ENCODE measurements at regions not wholly inside any gene's neighbourhood (a gene's known extent, or its start where the extent isn't known, plus 50 kb on each side); places are given as distances from the start of the nearest gene placed in this dataset.

DNA sequence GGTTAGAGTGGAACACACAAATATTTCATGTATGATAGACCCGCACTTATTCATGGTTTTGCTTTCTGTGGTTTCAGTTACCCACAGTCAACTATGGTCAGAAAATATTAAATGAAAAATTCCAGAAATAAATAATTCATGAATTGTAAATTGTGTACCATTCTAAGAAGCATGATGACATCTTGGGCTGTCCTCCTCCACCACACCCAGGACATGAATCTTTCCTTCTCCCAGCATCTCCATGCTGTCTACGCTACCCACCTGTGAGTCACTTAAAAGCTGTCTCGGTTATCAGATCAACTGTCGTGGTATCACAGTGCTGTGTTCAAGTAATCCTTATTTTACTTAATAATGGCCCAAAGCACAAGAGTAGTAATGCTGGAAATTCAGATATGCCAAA, 419.6 kb upstream of the NRP1 start:
- Histone ChIP-seq H3K36me3 (no peaks in the 10 kb centered on the region), H3K4me1 (peaks cover 0 to 7% (median 3%) of the 10 kb centered on the region in 4 donors), H3K27ac (no peak overlapping the region), H3K27me3 (no peaks in the 10 kb centered on the region), H3K4me3 (no peak overlapping the region), H3K9me3 (no peaks in the 10 kb centered on the region)
- intact Hi-C loops (cut with DNase I; ENCODE audit: low total_unique reads): no loop called here
- TF ChIP-seq POLR2A (IDR thresholded peaks at IDR 0.05): no peak
- TF ChIP-seq CTCF (IDR thresholded peaks at IDR 0.05): no peak
- no peak for TF ChIP-seq POLR2AphosphoS5 (IDR thresholded peaks at IDR 0.05)
- 90 to 96% (median 93%) methylated on average over 4 of the region's 4 CpGs for WGBS, 5 donors
- no peak for DNase-seq

- Histone ChIP-seq H3K4me3 (no peak overlapping the region), H3K36me3 (no peaks in the 10 kb centered on the region), H3K27ac (no peak overlapping the region), H3K4me1 (peaks cover 0 to 9% (median 5%) of the 10 kb centered on the region in 4 donors), H3K27me3 (no peaks in the 10 kb centered on the region), H3K9me3 (no peaks in the 10 kb centered on the region)
- intact Hi-C loops (cut with DNase I; ENCODE audit: low total_unique reads): no loop called here
- DNase-seq: no peak
- no peak for TF ChIP-seq EP300 (IDR thresholded peaks at IDR 0.05)
- no peak for TF ChIP-seq CTCF (IDR thresholded peaks at IDR 0.05)
- no peak for TF ChIP-seq POLR2AphosphoS5 (IDR thresholded peaks at IDR 0.05)
- no peak for TF ChIP-seq POLR2A (IDR thresholded peaks at IDR 0.05)
- 91 to 96% (median 94%) methylated on average over 3 of the region's 3 CpGs for WGBS, 5 donors
Observed at GRCh38 chr10:33753389-33753788, 418.9 kb upstream of the NRP1 start.

- H3K27me3 ChIP-seq: no peaks in the 10 kb centered on the region
- 64 to 81% (median 76%) methylated on average over 4 of the region's 4 CpGs for WGBS, 5 donors
- intact Hi-C loops (cut with DNase I; ENCODE audit: low total_unique reads): no loop called here
- H3K27ac ChIP-seq: no peak overlapping the region
- DNase-seq: peak in 1 of 2 donors; percentile 21
- no peak overlapping the region for H3K4me3 ChIP-seq
- H3K36me3 ChIP-seq: no peaks in the 10 kb centered on the region
- H3K4me1 ChIP-seq: peaks cover 0 to 9% (median 5%) of the 10 kb centered on the region in 4 donors
- TF ChIP-seq EP300 (IDR thresholded peaks at IDR 0.05): no peak
- TF ChIP-seq CTCF (IDR thresholded peaks at IDR 0.05): no peak
- TF ChIP-seq POLR2A (IDR thresholded peaks at IDR 0.05): no peak
- no peak for TF ChIP-seq POLR2AphosphoS5 (IDR thresholded peaks at IDR 0.05)
- H3K9me3 ChIP-seq: no peaks in the 10 kb centered on the region
Observed at GRCh38 chr10:33749790-33750189, 415.3 kb upstream of the NRP1 start.

DNA sequence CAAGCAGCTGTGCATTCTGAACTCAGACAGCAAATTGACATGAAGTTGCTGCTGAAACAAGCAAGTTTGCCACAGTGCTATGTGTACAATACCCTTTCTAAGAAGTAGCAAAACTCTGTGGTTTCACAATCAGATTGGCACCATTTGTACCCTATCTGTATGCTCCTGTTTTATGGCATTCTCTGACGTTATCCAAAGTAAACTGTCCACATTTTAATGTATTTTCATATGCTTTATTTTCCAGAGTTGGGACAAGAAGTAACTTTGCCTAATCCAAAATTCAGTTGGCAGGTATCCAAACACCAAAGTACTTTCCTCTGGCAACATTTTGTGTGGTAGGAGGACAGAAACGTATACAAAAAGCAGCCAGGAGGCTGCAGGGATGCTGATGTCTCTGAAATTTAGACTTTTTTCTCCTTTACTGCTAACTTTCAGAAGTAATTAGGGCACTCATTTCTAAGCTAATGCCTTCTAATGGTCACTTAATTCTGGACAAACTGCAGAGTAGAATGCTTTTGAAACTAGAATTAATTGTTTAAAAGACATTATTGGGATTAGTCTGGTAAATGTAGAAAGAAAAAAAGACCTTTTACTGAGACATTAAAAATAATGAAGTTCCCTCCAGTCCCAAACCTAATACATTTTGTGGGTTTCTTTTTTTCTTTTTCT, 414.7 kb upstream of the NRP1 start:
- no peak for TF ChIP-seq CTCF (IDR thresholded peaks at IDR 0.05)
- no peak for TF ChIP-seq POLR2A (IDR thresholded peaks at IDR 0.05)
- no peak for TF ChIP-seq POLR2AphosphoS5 (IDR thresholded peaks at IDR 0.05)
- TF ChIP-seq EP300 (IDR thresholded peaks at IDR 0.05): no peak
- peaks cover 0 to 9% (median 5%) of the 10 kb centered on the region in 4 donors for H3K4me1 ChIP-seq

More for the DNA sequence above, 414.7 kb upstream of the NRP1 start:
- DNase-seq: peak in 1 of 2 donors; percentile 20
- intact Hi-C loops (cut with DNase I; ENCODE audit: low total_unique reads): no loop called here
- H3K36me3 ChIP-seq: no peaks in the 10 kb centered on the region
- no peak overlapping the region for H3K27ac ChIP-seq
- no peaks in the 10 kb centered on the region for H3K9me3 ChIP-seq
- 6 to 26% (median 12%) methylated on average over 2 of the region's 2 CpGs for WGBS, 5 donors
- H3K4me3 ChIP-seq: no peak overlapping the region
- H3K27me3 ChIP-seq: no peaks in the 10 kb centered on the region

Measured in stomach (tissue), 8 donors.